ENCODE measurements at regions not wholly inside any gene's neighbourhood (a gene's known extent, or its start where the extent isn't known, plus 50 kb on each side); places are given as distances from the start of the nearest gene placed in this dataset.
"Not testable (repeated sequence)": the region's sequence is repeated elsewhere in the genome, so short reads cannot be mapped to it uniquely, and the experiment has no call there.

DNA sequence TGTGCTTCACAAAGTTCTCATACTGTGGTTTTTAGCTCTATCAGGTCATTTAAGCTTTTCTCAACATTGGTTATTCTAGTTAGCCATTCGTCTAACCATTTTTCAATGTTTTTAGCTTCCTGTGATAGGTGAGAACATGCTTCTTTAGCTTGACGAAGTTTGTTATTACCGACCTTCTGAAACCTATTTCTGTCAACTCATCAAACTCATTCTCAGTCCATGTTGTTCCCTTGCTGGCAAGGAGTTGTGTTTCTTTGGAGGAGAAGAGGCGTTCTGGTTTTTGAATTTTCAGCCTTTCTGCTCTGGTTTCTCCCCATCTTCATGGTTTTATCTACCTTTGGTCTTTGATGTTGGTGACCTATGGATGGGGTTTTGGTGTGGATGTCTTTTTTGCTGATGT lies 120.9 kb downstream of the NFKBIZ start:
- TF ChIP-seq, protein P1, sequence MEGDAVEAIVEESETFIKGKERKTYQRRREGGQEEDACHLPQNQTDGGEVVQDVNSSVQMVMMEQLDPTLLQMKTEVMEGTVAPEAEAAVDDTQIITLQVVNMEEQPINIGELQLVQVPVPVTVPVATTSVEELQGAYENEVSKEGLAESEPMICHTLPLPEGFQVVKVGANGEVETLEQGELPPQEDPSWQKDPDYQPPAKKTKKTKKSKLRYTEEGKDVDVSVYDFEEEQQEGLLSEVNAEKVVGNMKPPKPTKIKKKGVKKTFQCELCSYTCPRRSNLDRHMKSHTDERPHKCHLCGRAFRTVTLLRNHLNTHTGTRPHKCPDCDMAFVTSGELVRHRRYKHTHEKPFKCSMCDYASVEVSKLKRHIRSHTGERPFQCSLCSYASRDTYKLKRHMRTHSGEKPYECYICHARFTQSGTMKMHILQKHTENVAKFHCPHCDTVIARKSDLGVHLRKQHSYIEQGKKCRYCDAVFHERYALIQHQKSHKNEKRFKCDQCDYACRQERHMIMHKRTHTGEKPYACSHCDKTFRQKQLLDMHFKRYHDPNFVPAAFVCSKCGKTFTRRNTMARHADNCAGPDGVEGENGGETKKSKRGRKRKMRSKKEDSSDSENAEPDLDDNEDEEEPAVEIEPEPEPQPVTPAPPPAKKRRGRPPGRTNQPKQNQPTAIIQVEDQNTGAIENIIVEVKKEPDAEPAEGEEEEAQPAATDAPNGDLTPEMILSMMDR (IDR thresholded peaks at IDR 0.05): no peak
- H3K4me3 ChIP-seq: no peak overlapping the region
- no peak overlapping the region for H3K27ac ChIP-seq
- DNase-seq (ENCODE audit: low spot score): no peak

DNA sequence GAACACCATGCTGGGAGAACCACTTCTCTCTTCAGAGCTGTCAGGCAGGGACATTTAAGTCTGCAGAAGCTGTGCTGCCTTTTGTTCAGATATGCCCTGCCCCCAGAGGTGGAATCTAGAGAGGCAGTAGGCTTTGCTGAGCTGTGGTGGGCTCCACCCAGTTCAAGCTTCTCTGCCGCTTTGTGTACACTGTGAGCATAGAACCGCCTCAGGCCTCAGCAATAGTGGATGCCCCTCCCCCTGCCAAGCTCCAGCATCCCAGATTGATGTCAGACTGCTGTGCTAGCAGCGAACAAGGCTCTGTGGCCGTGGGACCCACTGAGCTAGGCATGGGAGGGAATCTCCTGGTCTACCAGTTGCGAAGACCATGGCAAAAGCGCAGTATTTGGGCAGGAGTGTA lies 121.6 kb downstream of the NFKBIZ start:
- TF ChIP-seq, protein P1 (IDR thresholded peaks at IDR 0.05): no peak
- DNase-seq (ENCODE audit: low spot score): no peak
- Histone ChIP-seq H3K4me3 (no peak overlapping the region), H3K27ac (no peak overlapping the region)

DNA sequence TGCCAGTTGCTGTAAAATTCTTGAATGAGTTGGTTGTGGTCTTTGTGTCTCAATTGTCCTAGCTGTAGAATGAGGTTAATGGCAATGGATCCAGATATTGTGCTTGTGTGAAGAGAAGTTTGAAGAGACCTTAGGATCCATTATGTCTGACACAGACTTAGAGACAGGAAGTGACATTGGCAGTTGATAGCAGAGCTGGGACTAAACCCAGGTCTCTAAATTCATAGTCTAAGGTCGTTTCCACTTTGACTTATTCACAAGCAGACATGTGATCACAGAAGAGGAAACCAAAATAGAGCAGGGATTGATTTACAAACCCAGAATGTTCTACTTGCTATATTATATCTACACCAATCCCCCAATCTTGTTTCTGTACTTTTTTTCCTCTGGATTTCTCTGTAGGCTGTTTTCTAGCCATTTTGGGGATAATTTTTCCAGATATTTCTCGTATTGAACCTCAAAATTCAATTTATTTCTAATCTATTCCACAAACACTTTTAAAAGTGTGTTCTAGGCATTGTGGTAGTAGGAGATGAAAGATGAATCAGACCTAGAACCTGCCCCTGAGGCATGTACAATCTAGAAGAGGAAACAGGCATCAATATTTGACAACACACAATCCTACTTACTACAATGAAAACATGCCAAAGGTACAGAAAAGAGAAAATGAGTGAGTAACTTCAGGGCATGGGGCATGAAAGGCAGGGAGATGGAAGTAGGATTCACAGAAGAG lies 123.3 kb downstream of the NFKBIZ start:
- Histone ChIP-seq H3K27ac (no peak overlapping the region), H3K4me3 (no peak overlapping the region)
- TF ChIP-seq, protein P1 (IDR thresholded peaks at IDR 0.05): no peak
- DNase-seq (ENCODE audit: low spot score): no peak

DNA sequence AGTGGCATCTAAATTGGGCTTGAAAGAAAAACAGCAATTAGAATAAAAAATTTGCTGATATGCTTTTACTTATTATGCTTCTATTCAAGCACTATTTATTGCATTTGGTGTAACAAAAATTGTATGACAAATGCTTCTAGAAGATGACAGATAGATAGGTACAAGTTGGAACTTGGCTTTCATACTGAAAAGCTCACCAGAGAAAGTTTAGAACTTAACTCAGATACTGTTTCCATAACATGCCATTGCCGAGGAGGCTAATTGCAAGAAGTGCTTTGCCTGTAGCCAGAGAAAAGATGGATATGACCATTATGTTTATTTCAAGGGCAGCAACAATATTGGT lies 123.8 kb downstream of the NFKBIZ start:
- H3K4me3 ChIP-seq: no peak overlapping the region
- DNase-seq (ENCODE audit: low spot score): no peak
- H3K27ac ChIP-seq: no peak overlapping the region
- TF ChIP-seq, protein P1 (IDR thresholded peaks at IDR 0.05): no peak

- not testable (repeated sequence) for DNase-seq (ENCODE audit: low spot score); H3K27ac ChIP-seq
These were observed 126.1 kb downstream of the NFKBIZ start for GRCh38 chr3:101975415-101975814.

GRCh38 chr3:101976473-101976872 lies 127.2 kb downstream of the NFKBIZ start:
- TF ChIP-seq, protein P1 (IDR thresholded peaks at IDR 0.05): no peak

More at GRCh38 chr3:101975415-101975814, 126.1 kb downstream of the NFKBIZ start:
- not testable (repeated sequence) for H3K4me3 ChIP-seq

GRCh38 chr3:101978348-101978747 lies 129.0 kb downstream of the NFKBIZ start:
- no peak overlapping the region for H3K4me3 ChIP-seq
- TF ChIP-seq, protein P1 (IDR thresholded peaks at IDR 0.05): no peak

More at GRCh38 chr3:101976473-101976872, 127.2 kb downstream of the NFKBIZ start:
- H3K27ac ChIP-seq: no peak overlapping the region
- no peak overlapping the region for H3K4me3 ChIP-seq
- DNase-seq (ENCODE audit: low spot score): no peak

More at GRCh38 chr3:101978348-101978747, 129.0 kb downstream of the NFKBIZ start:
- H3K27ac ChIP-seq: no peak overlapping the region
- no peak for DNase-seq (ENCODE audit: low spot score)
